Endodermal cell (in vitro differentiated cells): ENCODE measurements at regions not wholly inside any gene's neighbourhood (a gene's known extent, or its start where the extent isn't known, plus 50 kb on each side); places are given as distances from the start of the nearest gene placed in this dataset.

Source experiments
- DNase-seq: peaks from one replicate; pipeline ENCODE4 v3.0.0-alpha.2; 2017
- H3K27ac ChIP-seq: 2 replicates; pipeline ENCODE4 v1.5.1; 2013; ENCODE audit warnings: mild to moderate bottlenecking, low read depth, low read length, moderate library complexity
- H3K27me3 ChIP-seq: 2 replicates; pipeline ENCODE4 v1.6.1; 2013; ENCODE audit warnings: mild to moderate bottlenecking, low read length, moderate library complexity; ENCODE audit not compliant: insufficient read depth, control insufficient read depth, poor library complexity, severe bottlenecking
- H3K36me3 ChIP-seq: 2 replicates; pipeline ENCODE4 v1.7.0; 2013; ENCODE audit warnings: mild to moderate bottlenecking, low read length, moderate library complexity; ENCODE audit not compliant: control insufficient read depth, insufficient read depth
- H3K4me1 ChIP-seq: one replicate; pipeline ENCODE4 v1.7.0; 2013; ENCODE audit warnings: low read length; ENCODE audit not compliant: control insufficient read depth, insufficient read depth
- H3K4me3 ChIP-seq: 2 replicates; pipeline ENCODE4 v1.5.1; 2013; ENCODE audit warnings: mild to moderate bottlenecking, low read length, moderate library complexity
- H3K9ac ChIP-seq: 2 replicates; pipeline ENCODE4 v1.6.1; 2013; ENCODE audit warnings: mild to moderate bottlenecking, low read length, moderate library complexity; ENCODE audit not compliant: poor library complexity, severe bottlenecking; ENCODE audit errors: extremely low read depth
- H3K9me3 ChIP-seq: 2 replicates; pipeline ENCODE4 v1.6.1; 2013; ENCODE audit warnings: mild to moderate bottlenecking, low read length, moderate library complexity; ENCODE audit not compliant: control insufficient read depth
- H3K27ac Mint-ChIP-seq: 2 replicates; pipeline ENCODE4 v1.8.0; 2020; ENCODE audit warnings: mixed read lengths
- H3K27me3 Mint-ChIP-seq: 2 replicates; pipeline ENCODE4 v1.8.0; 2021; ENCODE audit warnings: mild to moderate bottlenecking, mixed read lengths; ENCODE audit not compliant: insufficient read depth
- H3K36me3 Mint-ChIP-seq: 2 replicates; pipeline ENCODE4 v1.8.0; 2020; ENCODE audit warnings: low read depth, mixed read lengths
- H3K4me1 Mint-ChIP-seq: 2 replicates; pipeline ENCODE4 v1.8.0; 2020; ENCODE audit warnings: mixed read lengths
- H3K4me3 Mint-ChIP-seq: 2 replicates; pipeline ENCODE4 v1.8.0; 2020; ENCODE audit warnings: mild to moderate bottlenecking, moderate library complexity, mixed read lengths
- H3K9me3 Mint-ChIP-seq: 2 replicates; pipeline ENCODE4 v1.8.0; 2020; ENCODE audit warnings: mild to moderate bottlenecking, mixed read lengths
- WGBS, 2 experiments: methylation state at CpG; one replicate each; pipeline versions ENCODE4 v1.1.5 to v1.1.7; 2013; ENCODE audit warnings: missing lambda C conversion rate in 2 of 2, mixed read lengths in 1 of 2; ENCODE audit not compliant: insufficient coverage in 1 of 2, insufficient read length in 1 of 2; 5-methylcytosine and 5-hydroxymethylcytosine counted together
- TF ChIP-seq, protein P1 (sequence below): fragments of 200-600 bp; sonication (generic); conservative IDR thresholded peaks from 2 replicates; pipeline ENCODE4 v1.5.0; 2021; ENCODE audit warnings: antibody characterized with exemption, mild to moderate bottlenecking

DNA sequence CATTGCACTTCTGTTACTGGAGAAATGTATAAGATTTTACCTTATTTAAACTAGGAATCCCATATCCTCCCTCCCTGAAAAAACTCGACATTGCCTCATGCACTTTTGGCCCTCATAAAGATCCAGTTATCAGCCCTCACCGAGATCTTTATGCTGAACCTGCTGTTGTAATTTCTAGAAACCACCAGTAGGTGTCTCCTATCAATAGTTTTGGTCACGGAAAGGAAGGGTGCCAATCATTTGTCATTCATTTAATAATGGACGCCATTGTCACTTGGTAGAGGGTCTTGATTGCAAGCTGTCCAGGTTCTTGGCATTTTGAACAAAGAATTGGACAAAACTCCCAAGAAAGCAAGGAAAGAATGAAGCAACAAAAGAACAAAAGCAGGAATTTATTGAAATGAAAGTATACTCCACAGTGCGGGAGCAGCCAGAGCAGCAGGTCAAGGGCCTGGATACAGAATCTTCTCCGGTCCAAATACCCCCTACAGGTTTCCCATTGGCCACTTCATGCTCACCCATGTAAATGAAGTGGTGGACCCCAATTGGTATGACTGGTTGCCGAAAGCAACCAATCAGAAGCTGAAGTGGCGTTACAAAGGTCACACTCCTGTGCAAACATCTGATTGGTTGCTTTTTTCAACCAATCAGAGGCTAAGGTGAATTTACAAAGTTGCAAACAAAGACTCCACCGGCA, 524.3 kb downstream of the PSAT1 start:
- peak overlapping the region; percentile 40 for H3K27ac Mint-ChIP-seq
- Histone ChIP-seq H3K27ac (no peak overlapping the region), H3K27me3 (no peaks in the 10 kb centered on the region), H3K36me3 (no peaks in the 10 kb centered on the region), H3K4me3 (no peak overlapping the region), H3K9me3 (no peaks in the 10 kb centered on the region), H3K4me1 (no peaks in the 10 kb centered on the region), H3K9ac (no peak overlapping the region)
- no peaks in the 10 kb centered on the region for H3K4me1 Mint-ChIP-seq
- no peak overlapping the region for H3K4me3 Mint-ChIP-seq
- H3K36me3 Mint-ChIP-seq, result no peaks in the 10 kb centered on the region
- H3K9me3 Mint-ChIP-seq, result peaks cover 2% of the 10 kb centered on the region
- no peak for DNase-seq
- WGBS, 2 experiments, result 68 to 85% methylated on average over 6 to 9 of the region's 9 CpGs
- no peaks in the 10 kb centered on the region for H3K27me3 Mint-ChIP-seq
- TF ChIP-seq, protein P1, sequence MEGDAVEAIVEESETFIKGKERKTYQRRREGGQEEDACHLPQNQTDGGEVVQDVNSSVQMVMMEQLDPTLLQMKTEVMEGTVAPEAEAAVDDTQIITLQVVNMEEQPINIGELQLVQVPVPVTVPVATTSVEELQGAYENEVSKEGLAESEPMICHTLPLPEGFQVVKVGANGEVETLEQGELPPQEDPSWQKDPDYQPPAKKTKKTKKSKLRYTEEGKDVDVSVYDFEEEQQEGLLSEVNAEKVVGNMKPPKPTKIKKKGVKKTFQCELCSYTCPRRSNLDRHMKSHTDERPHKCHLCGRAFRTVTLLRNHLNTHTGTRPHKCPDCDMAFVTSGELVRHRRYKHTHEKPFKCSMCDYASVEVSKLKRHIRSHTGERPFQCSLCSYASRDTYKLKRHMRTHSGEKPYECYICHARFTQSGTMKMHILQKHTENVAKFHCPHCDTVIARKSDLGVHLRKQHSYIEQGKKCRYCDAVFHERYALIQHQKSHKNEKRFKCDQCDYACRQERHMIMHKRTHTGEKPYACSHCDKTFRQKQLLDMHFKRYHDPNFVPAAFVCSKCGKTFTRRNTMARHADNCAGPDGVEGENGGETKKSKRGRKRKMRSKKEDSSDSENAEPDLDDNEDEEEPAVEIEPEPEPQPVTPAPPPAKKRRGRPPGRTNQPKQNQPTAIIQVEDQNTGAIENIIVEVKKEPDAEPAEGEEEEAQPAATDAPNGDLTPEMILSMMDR, result peak; percentile 84

DNA sequence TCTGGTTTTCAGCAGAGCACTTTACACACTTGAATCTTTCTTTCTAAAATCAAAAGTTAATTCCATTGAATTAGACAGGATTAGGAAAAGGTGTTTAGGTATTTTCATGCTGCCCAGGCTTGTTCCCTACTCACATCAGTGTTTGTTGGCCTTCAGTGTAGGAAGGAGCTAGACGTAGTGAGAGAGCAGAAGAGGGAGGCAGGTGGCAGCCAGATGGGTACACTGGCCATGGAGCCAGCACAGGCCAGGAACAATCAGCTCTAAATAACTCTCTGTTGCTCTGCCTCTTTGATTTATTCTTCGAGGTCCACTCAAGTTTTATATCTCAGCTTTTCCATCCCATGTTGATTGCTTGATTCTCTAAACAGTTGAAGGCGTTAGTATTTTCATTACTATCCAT, 529.6 kb downstream of the PSAT1 start:
- Mint-ChIP-seq H3K4me3 (no peak overlapping the region), H3K36me3 (no peaks in the 10 kb centered on the region), H3K4me1 (no peaks in the 10 kb centered on the region), H3K27me3 (no peaks in the 10 kb centered on the region), H3K27ac (no peak overlapping the region), H3K9me3 (no peaks in the 10 kb centered on the region)
- Histone ChIP-seq H3K4me3 (no peak overlapping the region), H3K9ac (no peak overlapping the region), H3K36me3 (no peaks in the 10 kb centered on the region), H3K27ac (no peak overlapping the region), H3K27me3 (no peaks in the 10 kb centered on the region), H3K4me1 (no peaks in the 10 kb centered on the region), H3K9me3 (no peaks in the 10 kb centered on the region)
- no peak for DNase-seq
- 89 to 100% methylated on average over 2 to 3 of the region's 3 CpGs for WGBS, 2 experiments
- TF ChIP-seq, protein P1, result no peak

DNA sequence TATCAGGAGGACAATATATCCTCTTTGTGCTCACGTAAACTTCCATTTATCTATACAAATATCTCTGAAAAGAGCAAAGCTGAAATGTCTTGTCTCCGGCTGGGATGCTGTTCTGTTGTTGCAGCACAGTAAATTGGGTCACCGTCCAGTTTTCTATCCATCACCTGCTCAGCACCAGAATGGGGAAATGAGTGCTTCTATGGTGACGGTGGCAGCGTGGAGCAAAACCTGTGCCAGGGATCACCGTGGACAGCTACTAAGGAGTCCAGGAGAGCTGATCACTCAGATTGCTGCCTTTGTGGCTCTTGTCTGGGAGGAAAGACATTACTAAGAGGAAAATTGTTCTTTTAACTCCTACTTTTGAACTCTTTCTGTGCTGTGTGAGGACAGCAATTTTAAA, 531.6 kb downstream of the PSAT1 start:
- H3K9me3 ChIP-seq, result no peaks in the 10 kb centered on the region
- no peak overlapping the region for H3K4me3 ChIP-seq
- H3K27ac ChIP-seq, result no peak overlapping the region
- TF ChIP-seq, protein P1, result no peak
- WGBS, 2 experiments, result 92 to 98% methylated on average over 6 of the region's 6 CpGs
- Mint-ChIP-seq H3K36me3 (no peaks in the 10 kb centered on the region), H3K4me1 (no peaks in the 10 kb centered on the region), H3K27me3 (no peaks in the 10 kb centered on the region), H3K4me3 (no peak overlapping the region), H3K9me3 (no peaks in the 10 kb centered on the region), H3K27ac (no peak overlapping the region)
- H3K36me3 ChIP-seq, result no peaks in the 10 kb centered on the region
- DNase-seq, result no peak
- H3K27me3 ChIP-seq, result no peaks in the 10 kb centered on the region
- no peak overlapping the region for H3K9ac ChIP-seq
- no peaks in the 10 kb centered on the region for H3K4me1 ChIP-seq
